NCI-H1092 treated with DMSO at 0.1 percent for 48 hours (cell line): ENCODE measurements at regions not wholly inside any gene's neighbourhood (a gene's known extent, or its start where the extent isn't known, plus 50 kb on each side); places are given as distances from the start of the nearest gene placed in this dataset.

Experiments used
- DNase-seq: peaks from one replicate; lab custom pipeline; 2025; lab: John Stamatoyannopoulos, UW

DNA sequence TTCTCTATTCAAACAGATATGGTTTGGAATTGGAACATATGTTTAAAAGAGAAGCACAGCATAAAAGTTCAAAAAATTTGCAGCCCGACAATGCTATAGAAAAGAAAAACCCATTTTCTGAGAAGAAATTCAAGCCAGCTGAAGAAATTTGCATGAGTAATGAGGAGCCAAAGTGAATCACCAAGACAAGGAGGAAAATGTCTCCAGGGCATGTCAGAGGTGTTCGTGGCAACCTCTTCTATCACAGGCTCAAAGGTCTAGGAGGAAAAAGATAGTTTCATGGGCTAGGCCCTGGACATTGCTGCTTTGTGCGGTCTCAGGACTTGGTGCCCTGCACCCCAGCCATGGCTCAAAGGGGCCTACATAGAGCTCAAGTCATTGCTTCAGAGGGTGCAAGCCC lies 134.8 kb upstream of the ADAMTS16 start:
- no peak for DNase-seq

DNA sequence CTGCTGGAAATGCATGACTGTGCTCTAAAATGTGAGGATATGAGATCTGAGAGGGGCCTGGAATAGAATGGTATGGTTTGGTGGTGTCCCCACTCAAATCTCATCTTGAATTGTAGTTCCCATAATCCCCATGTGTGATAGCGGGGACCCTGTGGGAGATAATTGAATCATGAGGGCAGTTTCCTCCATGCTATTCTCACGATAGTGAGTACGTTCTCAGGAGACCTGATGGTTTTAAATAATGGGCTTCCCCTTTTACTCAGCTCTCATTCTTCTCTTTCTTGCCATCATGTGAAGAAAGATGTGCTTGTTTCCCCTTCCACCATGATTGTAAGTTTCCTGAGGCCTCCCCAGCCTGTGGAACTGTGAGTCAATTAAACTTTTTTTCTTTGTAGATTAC lies 133.6 kb upstream of the ADAMTS16 start:
- DNase-seq = no peak

DNA sequence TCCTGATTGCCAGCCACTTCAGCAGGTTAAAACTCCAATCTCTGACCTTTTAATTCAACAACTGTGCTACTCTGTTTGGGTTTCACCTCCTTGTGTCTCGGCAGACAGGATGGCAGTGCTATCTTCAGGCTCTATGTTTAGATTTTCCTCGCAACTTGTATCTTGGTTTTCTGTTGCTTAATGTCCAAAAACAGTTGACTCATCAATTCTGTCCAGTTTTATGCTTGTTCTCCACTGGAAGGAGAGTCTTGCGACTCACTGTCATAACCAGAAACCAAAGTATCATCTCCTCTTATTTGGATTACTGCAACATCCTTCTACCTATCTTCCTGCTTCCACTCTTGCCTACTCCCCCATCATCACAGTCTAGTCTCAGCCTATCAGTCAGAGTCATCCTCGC lies 130.9 kb upstream of the ADAMTS16 start:
- DNase-seq = no peak

DNA sequence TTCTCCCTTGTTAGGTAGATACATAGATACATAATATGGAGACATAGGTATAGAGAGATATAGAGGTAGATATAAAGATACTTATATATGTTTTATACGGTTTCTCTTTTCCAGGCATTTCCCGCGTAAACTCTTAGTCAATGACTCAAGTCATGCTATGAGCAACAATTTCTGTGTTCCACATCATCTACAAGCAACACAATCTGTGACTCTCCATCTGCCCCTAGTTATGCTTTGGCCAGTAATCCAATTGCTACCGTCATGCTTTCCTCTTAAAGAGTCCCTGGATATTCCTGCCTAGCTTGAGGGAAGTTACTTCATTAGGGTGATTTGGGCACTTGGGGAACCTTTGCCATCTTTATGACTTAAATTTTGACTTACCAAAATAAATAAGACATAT lies 129.0 kb upstream of the ADAMTS16 start:
- no peak for DNase-seq

DNA sequence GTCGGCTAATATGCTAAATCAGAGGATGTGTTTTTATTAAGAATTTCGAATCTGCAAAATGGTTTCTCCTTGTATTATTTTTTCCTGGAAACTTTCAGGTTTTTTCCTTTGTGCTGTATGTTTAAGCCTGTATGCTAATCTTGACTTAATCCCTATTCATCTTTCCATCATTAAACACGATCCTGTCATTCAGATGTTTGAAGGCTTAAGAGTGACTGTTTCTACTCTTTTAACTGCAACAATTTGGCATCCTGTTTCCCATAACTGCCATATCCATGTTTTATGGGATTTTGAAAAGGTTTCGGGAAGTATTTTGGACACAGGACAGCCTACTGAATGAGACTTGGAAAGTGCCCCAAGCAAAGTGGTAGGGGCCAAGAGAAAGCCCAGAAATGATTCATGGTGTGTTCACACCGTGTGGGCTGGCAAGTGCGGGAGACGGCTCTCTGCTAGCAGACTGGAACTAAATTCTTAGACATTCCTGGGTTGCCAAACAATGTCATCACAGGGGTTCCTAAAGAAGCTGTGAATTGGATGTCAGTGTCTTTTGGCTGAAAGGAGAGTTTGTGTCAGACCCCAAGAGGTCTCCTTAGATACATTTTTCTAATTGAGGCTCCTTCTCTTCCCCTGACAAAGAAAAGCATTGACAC lies 125.4 kb upstream of the ADAMTS16 start:
- no peak for DNase-seq

DNA sequence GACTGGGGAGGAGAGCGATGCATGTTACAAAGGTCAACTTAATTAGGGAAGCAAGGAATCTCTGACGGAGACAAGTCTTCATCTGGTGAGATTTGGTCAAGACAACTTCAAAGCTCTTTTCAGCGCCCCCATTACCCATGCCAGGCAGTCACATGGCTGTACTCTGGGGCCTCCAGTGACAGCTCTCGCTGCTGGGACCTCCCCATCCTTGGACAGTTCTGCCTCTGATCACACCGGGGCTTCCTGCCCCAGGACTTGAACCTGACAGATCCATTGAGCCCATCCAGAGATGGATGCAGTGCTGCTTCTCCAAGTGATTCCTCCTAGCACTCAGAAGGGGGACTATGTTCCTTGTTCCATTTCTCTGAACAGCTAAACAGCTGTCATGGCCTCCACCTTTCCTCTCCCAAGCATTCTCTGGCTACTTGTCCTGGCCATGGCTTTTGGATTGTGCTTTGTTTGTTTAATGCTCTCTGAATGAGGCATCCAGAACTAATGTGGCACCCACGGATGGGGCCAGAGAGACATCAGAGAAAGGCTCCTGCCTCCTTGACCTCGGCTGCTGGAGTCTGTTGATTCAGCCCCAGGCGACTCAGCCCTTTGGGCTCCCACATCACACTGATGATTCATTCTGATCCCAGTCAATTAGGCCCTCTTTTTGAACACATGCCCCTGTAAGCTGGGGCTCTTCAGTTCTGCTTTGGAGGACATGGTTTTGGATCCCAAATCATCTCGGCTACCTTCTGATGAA lies 122.1 kb upstream of the ADAMTS16 start:
- DNase-seq = no peak

DNA sequence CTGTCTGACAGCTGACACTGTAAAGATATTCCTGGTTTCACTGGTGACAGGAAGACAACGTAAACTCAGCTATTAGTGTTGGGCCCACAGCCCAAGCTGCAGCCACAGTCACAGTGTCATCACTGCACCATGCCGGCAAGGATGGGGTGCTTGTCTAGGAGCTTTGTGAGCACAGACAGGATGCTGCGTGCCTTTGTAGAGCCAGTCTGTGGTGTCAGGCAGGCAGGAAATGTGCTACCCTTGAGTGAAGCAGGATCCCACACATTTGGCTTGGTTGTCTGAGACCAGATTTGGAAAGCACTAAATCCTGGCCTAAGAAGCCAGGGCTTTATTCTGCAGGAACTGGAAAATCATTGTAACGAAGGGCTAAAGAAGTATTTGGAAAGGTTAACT lies 121.6 kb upstream of the ADAMTS16 start:
- no peak for DNase-seq

DNA sequence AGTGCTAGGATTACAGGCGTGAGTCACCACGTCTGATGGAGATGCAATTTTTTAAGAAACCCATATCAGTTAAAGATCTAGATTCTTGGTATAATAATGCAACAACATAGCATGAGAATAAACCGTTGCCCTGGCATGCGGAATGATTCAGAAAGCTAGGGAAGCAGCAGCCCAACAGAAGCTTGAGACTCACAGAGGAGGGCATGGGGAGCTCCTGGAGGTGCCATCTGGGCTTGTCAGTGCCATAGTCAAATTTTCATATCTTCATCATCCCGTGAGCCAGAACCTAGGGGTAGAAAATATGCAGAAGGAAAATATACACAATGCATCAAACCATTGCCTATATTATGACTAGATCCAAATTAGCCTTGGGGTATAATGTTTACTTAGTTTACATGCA lies 118.7 kb upstream of the ADAMTS16 start:
- no peak for DNase-seq

DNA sequence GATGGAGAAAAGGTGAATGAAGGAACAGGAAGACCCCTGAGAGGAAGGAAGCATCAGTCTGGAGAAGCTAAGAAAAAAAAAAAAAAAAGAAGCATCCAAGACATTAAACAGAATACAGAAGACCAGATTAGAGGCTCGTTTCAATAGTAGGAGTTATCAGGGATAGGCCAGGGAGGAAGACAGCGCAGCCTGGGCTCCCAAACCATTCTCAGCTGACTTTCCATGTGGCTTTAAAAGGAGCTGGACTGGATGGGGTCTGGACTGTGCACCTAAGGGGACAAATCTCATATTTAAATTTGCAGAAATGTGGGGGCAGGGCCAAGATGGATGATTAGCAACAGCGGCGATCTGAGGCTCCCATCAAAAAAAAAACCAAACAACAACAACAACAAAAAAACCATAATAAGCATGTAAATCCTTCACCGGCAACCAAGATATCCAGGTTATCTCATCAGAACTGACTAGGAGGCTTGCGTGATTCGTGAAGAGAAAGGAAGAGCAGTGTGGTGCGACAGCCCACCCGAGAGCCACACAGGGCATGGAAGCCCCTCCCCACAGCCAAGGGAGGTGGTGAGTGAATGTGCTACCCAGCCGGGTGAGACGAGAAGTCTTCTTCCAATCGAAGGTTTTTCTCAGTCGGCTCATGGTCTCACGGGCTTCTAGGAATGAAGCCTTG lies 114.9 kb upstream of the ADAMTS16 start:
- no peak for DNase-seq

DNA sequence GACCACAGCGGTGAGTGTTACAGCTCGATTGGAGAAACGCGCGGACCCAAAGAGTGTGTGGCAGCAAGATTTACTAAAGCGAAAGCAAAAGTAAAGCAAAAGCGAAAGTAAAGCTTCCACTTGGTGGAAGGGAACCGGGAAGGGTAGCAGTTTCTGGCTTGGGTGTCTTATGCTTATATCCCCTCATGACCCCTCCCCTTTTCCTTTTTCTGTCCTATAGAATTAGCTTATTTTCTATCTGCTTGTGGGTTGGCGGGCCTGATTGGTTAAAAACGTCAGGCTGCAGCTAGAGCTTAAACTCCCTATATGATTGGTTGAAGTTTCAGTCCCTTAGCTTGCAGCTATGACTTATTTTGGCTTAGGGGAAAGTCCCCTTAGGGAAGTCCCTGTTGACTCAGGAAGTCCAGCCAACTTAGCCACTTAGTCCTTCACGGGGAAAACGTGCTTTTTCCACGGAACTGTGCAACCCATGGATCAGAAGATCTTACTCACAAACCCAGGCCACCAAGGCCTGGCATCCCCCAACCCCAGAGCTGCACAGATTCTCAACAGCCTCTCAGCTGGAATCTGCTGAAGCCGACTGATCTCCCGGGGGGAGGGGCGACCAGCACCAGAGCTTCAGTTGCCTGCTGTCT lies 114.2 kb upstream of the ADAMTS16 start:
- no peak for DNase-seq

DNA sequence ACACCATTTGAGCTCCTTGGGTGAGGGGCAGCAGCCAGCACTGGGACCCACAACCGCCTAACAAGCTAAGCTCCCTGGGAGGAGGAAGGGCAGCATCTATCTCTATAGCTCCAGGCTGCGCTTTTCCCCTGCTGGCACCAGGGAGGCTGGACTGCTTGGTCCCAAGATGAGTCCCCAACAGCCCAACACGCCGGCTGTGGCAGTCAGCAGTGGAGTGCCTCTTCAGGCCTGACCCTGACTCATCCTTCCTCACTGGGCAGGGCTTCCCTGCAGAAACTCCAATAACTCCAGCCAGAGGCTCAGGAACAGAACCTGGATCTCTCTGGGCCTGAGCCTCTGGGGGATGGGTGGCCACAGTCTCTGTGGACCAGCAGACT lies 113.7 kb upstream of the ADAMTS16 start:
- no peak for DNase-seq

DNA sequence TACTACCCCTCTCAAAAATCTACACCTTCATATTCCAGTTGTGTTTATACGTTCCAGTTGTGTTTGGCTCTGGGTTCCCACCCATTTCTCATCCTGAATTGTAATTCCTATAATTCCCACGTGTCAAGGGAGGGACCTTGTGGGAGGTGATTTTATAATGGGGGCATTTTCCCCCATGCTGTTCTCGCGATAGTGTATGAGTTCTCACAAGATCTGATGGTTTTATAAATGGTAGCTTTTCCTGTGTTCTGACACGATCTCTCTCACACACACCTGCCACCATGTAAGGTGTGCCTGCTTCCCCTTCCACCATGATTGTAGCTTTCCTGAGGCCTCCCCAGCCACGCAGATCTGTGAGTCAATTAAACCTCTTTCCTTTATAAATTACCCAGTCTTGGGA lies 108.5 kb upstream of the ADAMTS16 start:
- DNase-seq = no peak

DNA sequence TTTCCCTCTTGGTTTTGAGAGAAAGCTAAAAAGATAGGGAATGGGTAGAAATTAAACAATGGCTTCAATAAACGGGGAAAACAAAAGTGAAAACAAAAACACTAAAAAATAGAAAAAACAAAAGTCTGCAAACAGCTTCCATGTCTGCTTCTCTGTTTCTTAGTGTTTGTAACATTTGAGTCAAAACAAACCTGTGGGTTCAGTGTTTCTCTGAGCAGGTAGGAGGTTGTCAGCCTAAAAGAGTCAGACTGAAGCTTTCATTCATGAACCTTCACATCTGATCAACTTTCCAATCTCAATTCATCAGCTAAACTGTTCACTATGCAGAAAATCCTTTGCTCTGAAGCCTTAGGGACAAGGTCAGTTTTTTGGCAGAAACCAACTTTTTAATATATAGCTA lies 102.5 kb upstream of the ADAMTS16 start:
- DNase-seq = no peak

DNA sequence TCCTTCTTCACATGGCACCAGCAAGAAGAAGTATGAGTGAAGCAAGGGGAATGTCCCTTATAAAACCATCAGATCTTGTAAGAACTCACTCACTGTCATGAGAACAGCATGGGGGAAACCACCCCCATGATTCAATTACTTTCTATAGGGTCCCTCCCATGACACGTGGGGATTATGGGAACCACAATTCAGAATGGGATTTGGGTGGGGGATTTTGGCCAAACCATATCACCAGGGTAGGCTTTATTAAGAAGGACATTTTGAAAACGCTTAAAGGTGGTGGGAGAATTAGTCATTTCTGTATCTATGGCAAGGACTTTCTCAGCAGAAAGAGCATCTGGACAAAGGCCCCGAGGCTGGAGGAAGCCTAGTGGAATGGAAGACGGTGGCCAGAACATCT lies 100.2 kb upstream of the ADAMTS16 start:
- DNase-seq = no peak

DNA sequence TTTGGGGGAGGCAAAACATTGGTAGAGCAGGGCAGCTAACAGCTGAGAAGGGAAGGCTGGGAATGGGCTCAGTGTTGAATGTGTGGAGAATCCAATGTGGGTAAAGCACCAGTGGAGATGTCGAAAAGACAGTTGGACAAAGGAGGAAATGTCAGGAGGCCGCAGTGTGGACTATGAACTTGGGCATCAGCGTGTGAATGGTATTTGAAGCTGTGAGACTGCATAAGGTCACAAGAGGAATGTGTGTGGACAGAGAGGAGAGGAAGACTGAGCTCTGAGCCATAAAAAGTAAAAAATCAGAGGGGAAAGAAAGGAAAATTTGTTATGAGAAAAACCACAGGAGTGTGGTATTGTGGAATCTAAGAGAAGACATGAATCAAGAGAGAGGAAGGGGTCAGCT lies 99.4 kb upstream of the ADAMTS16 start:
- DNase-seq = no peak

DNA sequence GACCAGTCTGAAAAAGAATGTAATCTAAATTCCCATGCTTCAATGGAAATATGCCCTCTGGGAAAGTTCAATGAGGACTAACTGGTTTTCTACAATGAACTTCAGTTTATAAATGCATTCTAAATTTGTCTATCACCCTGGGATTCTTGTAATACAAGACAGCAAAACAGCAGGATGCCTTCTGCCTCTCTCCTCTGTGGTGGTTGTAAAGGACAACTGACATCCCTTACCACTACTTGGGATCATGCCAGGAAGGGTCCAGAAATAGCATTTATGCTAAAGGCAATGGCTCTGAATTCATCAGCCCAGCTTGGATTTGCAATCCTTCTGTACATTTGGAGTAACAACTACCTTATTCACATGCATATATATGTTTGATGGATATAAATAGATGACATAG lies 97.3 kb upstream of the ADAMTS16 start:
- DNase-seq = no peak

DNA sequence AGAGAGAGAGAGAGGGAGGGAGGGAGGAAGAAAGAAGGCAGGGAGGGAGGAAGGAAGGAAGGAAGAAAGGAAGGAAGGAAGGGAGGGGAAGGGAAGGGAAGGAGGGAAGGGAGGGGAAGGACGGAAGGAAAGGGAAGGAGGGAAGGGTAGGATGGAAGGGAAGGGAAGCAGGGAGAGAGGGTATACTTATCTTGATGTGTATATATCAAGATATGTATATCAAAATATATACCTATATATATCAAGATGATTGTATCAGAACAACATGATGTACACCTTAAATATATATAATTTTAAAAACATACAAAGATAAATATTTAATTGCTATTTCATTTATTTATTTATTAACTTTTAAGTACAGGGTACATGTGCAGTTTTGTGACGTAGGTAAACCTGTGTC lies 96.8 kb upstream of the ADAMTS16 start:
- DNase-seq = no peak

DNA sequence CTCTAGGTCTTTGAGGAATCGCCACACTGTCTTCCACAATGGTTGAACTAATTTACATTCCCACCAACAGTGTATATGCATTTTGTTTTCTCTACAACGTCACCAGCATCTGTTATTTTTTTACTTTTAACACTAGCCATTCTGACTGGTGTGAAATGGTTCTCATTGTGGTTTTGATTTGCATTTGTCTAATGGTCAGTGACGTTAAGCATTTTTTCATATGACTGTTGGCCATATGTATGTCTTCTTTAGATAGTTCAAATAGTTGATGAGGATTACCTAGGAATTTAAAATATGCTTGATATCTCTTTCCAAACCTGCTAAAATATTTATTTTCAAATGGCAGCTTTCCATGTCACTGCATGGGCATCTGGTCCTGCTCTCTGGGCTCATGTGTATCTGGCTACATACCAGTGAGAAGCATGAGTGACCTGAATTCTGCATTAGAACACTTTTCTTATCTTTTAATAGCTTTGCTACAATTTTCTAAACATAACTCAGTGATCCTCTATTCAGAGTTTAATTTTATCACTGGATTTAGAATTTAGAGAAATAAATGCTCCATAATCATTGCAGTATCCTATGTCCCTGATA lies 95.8 kb upstream of the ADAMTS16 start:
- no peak for DNase-seq

DNA sequence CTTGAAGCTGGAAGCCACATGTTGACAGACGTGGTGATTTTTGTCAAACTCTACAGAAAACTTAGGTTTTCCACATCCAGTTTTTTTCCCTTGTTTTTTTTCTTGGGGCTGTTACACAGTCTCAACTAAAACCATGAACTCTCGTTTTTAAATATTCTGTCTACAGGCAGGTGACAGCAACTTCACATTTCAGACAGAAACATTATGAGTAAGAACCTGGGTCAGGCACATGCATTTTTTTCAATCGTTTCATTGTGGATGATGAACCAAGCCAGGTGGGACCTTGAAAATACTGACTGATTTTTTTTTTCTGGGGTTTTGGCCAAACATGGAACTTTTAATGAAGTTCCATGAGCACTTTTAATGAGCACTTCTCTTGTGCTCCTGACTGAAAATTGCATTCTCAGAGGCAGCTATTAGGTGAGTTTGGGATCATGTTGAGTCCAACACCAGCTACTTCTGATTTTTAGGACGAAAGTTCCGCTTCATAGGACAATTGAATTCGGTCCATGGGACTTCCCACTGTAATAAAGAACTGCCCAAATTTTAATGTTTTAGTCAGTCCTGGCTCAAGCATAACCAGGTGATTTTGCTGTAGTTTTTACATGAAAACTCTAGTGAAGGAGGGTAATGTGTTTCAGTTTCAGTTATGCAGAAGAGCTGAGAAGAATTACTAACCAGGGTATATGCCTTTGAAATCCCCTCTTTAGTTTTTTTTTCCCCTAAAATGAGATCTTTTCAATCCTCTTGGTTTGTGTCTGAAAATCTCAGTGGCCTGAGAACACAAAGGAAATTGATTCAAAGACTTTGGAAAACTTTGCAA lies 93.2 kb upstream of the ADAMTS16 start:
- no peak for DNase-seq

DNA sequence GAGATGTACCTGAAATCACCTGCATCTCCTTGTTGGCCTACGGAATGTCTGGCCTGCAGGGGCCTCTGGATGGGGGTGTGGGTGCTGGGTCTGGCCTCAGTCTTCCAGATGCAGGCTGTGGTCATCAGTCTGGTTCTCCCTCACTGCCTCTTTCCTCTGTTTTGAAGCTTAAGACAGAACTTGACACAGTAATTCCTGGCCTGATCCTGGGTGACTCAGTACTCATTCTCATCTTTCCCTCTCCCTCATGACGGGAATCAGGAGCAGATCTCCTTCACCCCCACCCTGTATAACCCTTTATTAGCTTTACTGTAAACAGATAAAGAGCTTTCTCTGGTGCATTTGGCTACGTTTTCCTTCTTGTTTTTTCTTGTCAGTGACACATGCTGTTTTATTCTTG lies 89.3 kb upstream of the ADAMTS16 start:
- no peak for DNase-seq

DNA sequence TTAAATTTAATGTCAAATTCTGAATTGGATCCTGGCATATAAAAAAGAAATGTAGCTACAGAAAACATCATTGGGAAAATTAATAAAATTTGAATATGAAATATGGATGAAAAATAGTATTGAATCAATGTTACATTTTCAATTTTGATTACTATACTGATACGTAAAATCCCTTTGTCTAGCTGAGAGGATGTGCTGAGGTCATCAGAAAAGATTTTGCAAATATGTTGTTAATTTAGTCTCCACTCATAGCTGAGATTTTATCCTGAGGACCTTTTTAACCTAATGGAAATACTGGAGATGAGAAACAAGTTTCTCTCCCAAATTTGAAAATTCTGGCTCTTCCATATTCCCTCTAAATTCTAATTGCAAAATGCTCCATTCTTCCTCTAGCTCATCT lies 84.4 kb upstream of the ADAMTS16 start:
- no peak for DNase-seq

DNA sequence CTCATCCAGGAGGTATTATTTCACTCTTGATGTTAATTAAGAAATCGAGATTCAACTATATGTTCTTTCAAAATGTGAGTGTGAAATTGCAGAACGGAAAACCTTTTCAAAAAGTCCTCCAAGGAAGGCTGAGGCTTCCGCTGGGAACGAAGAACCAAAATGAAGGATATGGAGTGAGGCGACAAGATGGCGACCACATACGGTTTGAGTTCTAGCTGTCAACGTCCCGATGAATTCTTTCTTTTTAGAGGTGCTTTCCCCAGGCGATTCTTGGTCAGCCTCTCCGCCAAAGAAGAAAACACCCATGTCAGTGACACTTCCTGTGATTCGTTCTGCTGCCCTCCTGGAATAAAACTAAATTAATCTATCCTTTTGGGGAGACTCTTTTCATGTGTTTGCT lies 78.3 kb upstream of the ADAMTS16 start:
- DNase-seq = no peak
